ENCODE measurements at regions not wholly inside any gene's neighbourhood (a gene's known extent, or its start where the extent isn't known, plus 50 kb on each side); places are given as distances from the start of the nearest gene placed in this dataset.

DNA sequence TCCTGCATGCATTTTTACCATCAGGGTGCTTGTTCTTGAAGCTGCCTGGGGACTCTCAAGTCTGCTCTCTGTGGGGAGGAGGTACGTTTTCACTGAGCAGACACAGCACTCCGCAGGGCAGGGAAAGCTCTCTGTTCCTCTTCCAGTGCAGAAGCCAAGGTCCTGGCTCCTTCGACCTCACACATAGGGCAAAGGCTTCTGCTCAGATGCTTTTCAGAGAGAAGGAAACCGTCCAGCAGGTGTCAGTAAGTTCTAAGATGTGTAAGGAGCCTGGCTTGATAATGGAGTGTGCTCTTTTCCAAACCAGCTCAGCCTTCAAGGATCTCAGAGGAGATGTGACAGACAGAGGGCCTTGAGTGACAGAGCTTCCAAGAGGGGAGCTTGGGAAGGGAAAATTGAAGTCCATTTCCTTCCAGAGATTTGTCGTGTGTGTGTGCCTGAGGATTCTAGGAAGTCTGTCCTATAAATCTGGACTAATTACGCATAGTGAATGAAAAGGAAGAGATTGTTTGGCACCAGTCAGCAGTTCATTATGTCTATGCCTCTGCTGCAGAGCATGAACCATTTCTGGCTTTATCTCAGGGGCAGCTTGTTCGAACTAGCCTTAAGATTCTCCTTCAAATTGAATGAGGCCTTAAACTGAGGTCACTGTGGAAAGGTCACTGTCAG lies 67.3 kb upstream of the UPP2 start:
- TF ChIP-seq POLR2A (IDR thresholded peaks at IDR 0.05; ENCODE audit: extremely low read depth, insufficient read length), result no peak
- TF ChIP-seq, protein P1, sequence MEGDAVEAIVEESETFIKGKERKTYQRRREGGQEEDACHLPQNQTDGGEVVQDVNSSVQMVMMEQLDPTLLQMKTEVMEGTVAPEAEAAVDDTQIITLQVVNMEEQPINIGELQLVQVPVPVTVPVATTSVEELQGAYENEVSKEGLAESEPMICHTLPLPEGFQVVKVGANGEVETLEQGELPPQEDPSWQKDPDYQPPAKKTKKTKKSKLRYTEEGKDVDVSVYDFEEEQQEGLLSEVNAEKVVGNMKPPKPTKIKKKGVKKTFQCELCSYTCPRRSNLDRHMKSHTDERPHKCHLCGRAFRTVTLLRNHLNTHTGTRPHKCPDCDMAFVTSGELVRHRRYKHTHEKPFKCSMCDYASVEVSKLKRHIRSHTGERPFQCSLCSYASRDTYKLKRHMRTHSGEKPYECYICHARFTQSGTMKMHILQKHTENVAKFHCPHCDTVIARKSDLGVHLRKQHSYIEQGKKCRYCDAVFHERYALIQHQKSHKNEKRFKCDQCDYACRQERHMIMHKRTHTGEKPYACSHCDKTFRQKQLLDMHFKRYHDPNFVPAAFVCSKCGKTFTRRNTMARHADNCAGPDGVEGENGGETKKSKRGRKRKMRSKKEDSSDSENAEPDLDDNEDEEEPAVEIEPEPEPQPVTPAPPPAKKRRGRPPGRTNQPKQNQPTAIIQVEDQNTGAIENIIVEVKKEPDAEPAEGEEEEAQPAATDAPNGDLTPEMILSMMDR (IDR thresholded peaks at IDR 0.05; ENCODE audit: low read depth, low read length), result peak; percentile 57

Data from NB4 (cell line).